K562 (cell line): ENCODE measurements at regions not wholly inside any gene's neighbourhood (a gene's known extent, or its start where the extent isn't known, plus 50 kb on each side); places are given as distances from the start of the nearest gene placed in this dataset.
A peak's percentile ranks its signal among the peaks of the same experiment; 100 is the strongest.

Experiments used
- ARID1B ChIP-seq: fragments of 450-650 bp; IDR thresholded peaks from 2 replicates; pipeline ENCODE4 v1.6.1; 2016; ENCODE audit warnings: antibody characterized with exemption, mild to moderate bottlenecking, inconsistent platforms
- CREM ChIP-seq: IDR thresholded peaks from 2 replicates; pipeline ENCODE4 v1.6.1; 2014; ENCODE audit warnings: antibody characterized with exemption, low read depth
- CTBP1 ChIP-seq: fragments of 450-650 bp; IDR thresholded peaks from 2 replicates; pipeline ENCODE4 v1.6.1; 2016; ENCODE audit warnings: borderline replicate concordance
- DPF2 ChIP-seq: fragments of 450-650 bp; IDR thresholded peaks from 2 replicates; pipeline ENCODE4 v1.6.1; 2016
- ETV1 ChIP-seq: fragments of 450-650 bp; conservative IDR thresholded peaks from 2 replicates; pipeline ENCODE4 v1.6.1; 2016; ENCODE audit warnings: missing genetic modification characterization, control low read depth, low read depth, missing compliant biosample characterization
- FIP1L1 ChIP-seq: fragments of 200-400 bp; formaldehyde crosslinking; IDR thresholded peaks from 2 replicates; pipeline ENCODE4 v1.6.1; 2018; ENCODE audit warnings: mild to moderate bottlenecking, low read depth, low read length; ENCODE audit not compliant: poor library complexity, severe bottlenecking
- FOXK2 ChIP-seq, 2 experiments: fragments of 450-650 bp; IDR thresholded peaks in 1 of 2; conservative IDR thresholded peaks in 1 of 2; 2 replicates each; pipeline ENCODE4 v1.6.1; 2016; ENCODE audit warnings: low read depth in 2 of 2, mild to moderate bottlenecking in 1 of 2
- IRF2 ChIP-seq: sonication (generic); formaldehyde crosslinking; IDR thresholded peaks from 2 replicates; pipeline ENCODE4 v1.8.1; 2022; ENCODE audit warnings: mild to moderate bottlenecking, missing genetic modification reagents
- MEIS2 ChIP-seq: fragments of 450-650 bp; IDR thresholded peaks from 2 replicates; pipeline ENCODE4 v1.6.1; 2014; ENCODE audit warnings: mild to moderate bottlenecking; ENCODE audit not compliant: partially characterized antibody
- NCOR1 ChIP-seq: fragments of 450-650 bp; IDR thresholded peaks from 2 replicates; pipeline ENCODE4 v1.6.1; 2016; ENCODE audit warnings: mild to moderate bottlenecking, moderate library complexity
- NFIC ChIP-seq: fragments of 450-650 bp; IDR thresholded peaks from 2 replicates; pipeline ENCODE4 v1.6.1; 2017; ENCODE audit warnings: mild to moderate bottlenecking, inconsistent platforms
- SMARCE1 ChIP-seq: fragments of 450-650 bp; IDR thresholded peaks from 2 replicates; pipeline ENCODE4 v1.7.1; 2016; ENCODE audit warnings: mild to moderate bottlenecking
- SPI1 ChIP-seq: IDR thresholded peaks from 2 replicates; pipeline ENCODE4 v1.6.1; 2011; ENCODE audit warnings: low read depth, low read length, control low read depth, borderline replicate concordance
- TAL1 ChIP-seq: fragments of 450-650 bp; IDR thresholded peaks from 2 replicates; pipeline ENCODE4 v1.6.1; 2016; ENCODE audit warnings: mild to moderate bottlenecking
- TBL1XR1 ChIP-seq, 2 experiments: IDR thresholded peaks; 2 replicates each; pipeline ENCODE4 v1.6.1; 2012; ENCODE audit warnings: improper control_type of control experiment in 2 of 2, low read length in 2 of 2, mild to moderate bottlenecking in 1 of 2
- ZNF668 ChIP-seq: fragments of 250-450 bp; sonication (Bioruptor Pico); IDR thresholded peaks from 2 replicates; pipeline ENCODE4 v1.8.0; 2022; ENCODE audit warnings: mild to moderate bottlenecking, inconsistent platforms
- TF ChIP-seq, protein P1 (sequence below): fragments of 250-450 bp; sonication (Bioruptor Pico); IDR thresholded peaks from 2 replicates; pipeline ENCODE4 v1.5.0; 2021; ENCODE audit warnings: mild to moderate bottlenecking, borderline replicate concordance
- TF ChIP-seq, protein P2 (sequence below): IDR thresholded peaks from 2 replicates; pipeline ENCODE4 v1.6.1; 2012; ENCODE audit warnings: low read depth, low read length, improper control_type of control experiment, borderline replicate concordance
- TF ChIP-seq, protein P3 (sequence below): sonication (generic); formaldehyde crosslinking; IDR thresholded peaks from 2 replicates; pipeline ENCODE4 v1.8.1; 2023; ENCODE audit warnings: mild to moderate bottlenecking, missing genetic modification reagents
- TF ChIP-seq, protein P4 (sequence below), 2 experiments: fragments of 450-650 bp; conservative IDR thresholded peaks; 2 replicates each; pipeline ENCODE4 v1.6.1; 2017; ENCODE audit warnings: mild to moderate bottlenecking in 2 of 2, moderate library complexity in 2 of 2

DNA sequence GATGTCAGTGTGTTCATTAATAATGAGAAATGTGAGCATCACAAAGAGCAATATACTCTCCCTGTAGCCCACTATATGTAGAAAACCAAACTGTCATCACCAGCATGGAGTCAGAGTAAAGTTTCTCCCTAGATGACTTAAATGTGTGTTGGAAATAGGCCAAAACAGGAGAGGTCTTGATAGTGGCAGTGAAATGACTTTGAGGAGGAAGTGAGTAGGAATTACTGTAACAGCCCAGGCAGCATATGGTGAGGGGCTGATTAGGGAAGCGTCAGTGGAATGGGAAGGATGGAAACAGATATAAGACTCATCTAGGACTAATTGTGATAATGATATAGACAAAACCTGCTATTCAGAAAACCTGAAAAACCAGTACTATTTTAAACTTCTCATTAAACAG, 83.9 kb downstream of the ATXN3L start (continued):
- TF ChIP-seq, protein P1, sequence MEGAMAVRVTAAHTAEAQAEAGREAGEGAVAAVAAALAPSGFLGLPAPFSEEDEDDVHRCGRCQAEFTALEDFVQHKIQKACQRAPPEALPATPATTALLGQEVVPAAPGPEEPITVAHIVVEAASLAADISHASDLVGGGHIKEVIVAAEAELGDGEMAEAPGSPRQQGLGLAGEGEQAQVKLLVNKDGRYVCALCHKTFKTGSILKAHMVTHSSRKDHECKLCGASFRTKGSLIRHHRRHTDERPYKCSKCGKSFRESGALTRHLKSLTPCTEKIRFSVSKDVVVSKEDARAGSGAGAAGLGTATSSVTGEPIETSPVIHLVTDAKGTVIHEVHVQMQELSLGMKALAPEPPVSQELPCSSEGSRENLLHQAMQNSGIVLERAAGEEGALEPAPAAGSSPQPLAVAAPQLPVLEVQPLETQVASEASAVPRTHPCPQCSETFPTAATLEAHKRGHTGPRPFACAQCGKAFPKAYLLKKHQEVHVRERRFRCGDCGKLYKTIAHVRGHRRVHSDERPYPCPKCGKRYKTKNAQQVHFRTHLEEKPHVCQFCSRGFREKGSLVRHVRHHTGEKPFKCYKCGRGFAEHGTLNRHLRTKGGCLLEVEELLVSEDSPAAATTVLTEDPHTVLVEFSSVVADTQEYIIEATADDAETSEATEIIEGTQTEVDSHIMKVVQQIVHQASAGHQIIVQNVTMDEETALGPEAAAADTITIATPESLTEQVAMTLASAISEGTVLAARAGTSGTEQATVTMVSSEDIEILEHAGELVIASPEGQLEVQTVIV (CRISPR knock-in tag): no peak
- TF ChIP-seq FOXK2 (conservative IDR thresholded peaks at IDR 0.05 in 1 of 2, IDR thresholded peaks at IDR 0.05 in 1 of 2; ENCODE audit: low read depth in 2 of 2): no peak
- TF ChIP-seq NFIC: peak; percentile 95
- TF ChIP-seq FIP1L1: no peak
- peak; percentile 80 for TF ChIP-seq DPF2
- TF ChIP-seq CREM: peak; percentile 30
- TF ChIP-seq SPI1: peak; percentile 75
- TF ChIP-seq TAL1: peak; percentile 76
- peak; percentile 40; the same call in 1 of the 2 replicates for TF ChIP-seq ETV1 (tag)
- TF ChIP-seq NCOR1: peak; percentile 79
- TF ChIP-seq, protein P2, sequence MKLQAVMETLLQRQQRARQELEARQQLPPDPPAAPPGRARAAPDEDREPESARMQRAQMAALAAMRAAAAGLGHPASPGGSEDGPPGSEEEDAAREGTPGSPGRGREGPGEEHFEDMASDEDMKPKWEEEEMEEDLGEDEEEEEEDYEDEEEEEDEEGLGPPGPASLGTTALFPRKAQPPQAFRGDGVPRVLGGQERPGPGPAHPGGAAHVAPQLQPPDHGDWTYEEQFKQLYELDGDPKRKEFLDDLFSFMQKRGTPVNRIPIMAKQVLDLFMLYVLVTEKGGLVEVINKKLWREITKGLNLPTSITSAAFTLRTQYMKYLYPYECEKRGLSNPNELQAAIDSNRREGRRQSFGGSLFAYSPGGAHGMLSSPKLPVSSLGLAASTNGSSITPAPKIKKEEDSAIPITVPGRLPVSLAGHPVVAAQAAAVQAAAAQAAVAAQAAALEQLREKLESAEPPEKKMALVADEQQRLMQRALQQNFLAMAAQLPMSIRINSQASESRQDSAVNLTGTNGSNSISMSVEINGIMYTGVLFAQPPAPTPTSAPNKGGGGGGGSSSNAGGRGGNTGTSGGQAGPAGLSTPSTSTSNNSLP: peak; percentile 21; the same call in 1 of the 2 replicates
- peak; percentile 90 for TF ChIP-seq ARID1B
- peak; percentile 50; the same call in 1 of the 2 replicates for TF ChIP-seq CTBP1
- peak; percentile 67 for TF ChIP-seq SMARCE1
- no peak for TF ChIP-seq IRF2 (CRISPR knock-in tag)
- no peak for TF ChIP-seq ZNF668 (CRISPR knock-in tag)
- TF ChIP-seq, protein P3, sequence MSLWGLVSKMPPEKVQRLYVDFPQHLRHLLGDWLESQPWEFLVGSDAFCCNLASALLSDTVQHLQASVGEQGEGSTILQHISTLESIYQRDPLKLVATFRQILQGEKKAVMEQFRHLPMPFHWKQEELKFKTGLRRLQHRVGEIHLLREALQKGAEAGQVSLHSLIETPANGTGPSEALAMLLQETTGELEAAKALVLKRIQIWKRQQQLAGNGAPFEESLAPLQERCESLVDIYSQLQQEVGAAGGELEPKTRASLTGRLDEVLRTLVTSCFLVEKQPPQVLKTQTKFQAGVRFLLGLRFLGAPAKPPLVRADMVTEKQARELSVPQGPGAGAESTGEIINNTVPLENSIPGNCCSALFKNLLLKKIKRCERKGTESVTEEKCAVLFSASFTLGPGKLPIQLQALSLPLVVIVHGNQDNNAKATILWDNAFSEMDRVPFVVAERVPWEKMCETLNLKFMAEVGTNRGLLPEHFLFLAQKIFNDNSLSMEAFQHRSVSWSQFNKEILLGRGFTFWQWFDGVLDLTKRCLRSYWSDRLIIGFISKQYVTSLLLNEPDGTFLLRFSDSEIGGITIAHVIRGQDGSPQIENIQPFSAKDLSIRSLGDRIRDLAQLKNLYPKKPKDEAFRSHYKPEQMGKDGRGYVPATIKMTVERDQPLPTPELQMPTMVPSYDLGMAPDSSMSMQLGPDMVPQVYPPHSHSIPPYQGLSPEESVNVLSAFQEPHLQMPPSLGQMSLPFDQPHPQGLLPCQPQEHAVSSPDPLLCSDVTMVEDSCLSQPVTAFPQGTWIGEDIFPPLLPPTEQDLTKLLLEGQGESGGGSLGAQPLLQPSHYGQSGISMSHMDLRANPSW (CRISPR knock-in tag): no peak
- TF ChIP-seq, protein P4, sequence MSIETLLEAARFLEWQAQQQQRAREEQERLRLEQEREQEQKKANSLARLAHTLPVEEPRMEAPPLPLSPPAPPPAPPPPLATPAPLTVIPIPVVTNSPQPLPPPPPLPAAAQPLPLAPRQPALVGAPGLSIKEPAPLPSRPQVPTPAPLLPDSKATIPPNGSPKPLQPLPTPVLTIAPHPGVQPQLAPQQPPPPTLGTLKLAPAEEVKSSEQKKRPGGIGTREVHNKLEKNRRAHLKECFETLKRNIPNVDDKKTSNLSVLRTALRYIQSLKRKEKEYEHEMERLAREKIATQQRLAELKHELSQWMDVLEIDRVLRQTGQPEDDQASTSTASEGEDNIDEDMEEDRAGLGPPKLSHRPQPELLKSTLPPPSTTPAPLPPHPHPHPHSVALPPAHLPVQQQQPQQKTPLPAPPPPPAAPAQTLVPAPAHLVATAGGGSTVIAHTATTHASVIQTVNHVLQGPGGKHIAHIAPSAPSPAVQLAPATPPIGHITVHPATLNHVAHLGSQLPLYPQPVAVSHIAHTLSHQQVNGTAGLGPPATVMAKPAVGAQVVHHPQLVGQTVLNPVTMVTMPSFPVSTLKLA (conservative IDR thresholded peaks at IDR 0.05): 0 out of 4 replicates have a peak, but pooled peaks of 1 of the 2 experiments have one; percentile 24
- peak in 1 of 2 experiments; percentile 56; a peak in 1 of 4 replicates for TF ChIP-seq TBL1XR1 (IDR thresholded peaks at IDR 0.05; ENCODE audit: low read length in 2 of 2)
- peak; percentile 54 for TF ChIP-seq MEIS2
